GM18498 (cell line): ENCODE measurements at regions not wholly inside any gene's neighbourhood (a gene's known extent, or its start where the extent isn't known, plus 50 kb on each side); places are given as distances from the start of the nearest gene placed in this dataset.
A peak's percentile ranks its signal among the peaks of the same experiment; 100 is the strongest.

Experiments used
- ATAC-seq: cut with Tn5 transposase; IDR thresholded peaks from one replicate; pipeline ENCODE4 v1.9.1; 2021; ENCODE audit warnings: mild to moderate bottlenecking, moderate library complexity; ENCODE audit not compliant: unreplicated experiment

DNA sequence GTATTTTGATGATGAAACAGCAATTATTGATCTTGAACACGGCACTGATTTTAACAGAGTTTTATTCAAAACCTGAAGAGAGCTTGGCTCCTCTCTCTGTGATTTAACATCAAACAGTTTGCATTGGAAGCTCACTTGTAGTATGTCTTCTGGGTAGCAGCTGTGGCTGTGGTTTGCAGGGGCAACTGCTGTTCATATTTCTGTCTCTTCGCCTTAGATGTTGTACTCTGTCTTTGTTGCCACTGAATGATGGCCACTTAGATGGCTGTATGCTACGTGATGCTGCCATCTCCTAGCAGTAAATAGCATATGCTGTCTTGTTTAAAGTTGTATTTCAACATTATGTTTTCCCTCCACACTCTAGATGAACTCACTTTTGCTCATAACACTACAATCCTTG, 1743.0 kb upstream of the TENM3 start:
- ATAC-seq = no peak

DNA sequence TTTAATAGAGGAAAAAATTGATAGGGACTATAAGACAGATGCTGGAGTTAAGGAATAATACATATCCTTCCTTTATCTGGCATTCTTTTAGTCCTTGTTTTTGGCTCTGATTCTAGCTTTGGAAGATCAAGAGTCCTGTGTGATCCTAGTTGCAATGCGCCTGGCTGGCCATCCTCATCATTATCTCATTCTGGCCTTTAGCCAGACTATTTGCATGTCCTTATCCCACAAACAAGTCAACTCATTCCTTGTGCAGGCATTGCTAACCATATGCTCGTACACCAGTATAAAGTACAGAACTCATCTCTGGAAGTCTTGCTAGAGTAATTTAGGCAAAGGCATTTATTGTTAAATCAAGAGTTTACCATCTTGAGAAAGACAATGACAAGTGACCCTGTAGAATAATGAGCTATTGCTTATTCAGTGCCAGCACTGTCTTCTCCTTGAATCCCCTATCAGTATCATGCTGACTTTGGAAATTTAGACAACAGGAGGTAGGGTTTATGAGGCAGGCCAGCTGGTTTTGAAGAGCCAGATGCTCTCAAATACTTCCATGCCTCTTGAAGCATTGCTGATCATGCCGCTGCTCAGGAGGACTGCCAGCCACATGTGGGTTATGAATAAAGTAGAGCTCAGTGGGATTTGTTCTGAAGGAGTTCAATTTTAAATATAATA, 1730.3 kb upstream of the TENM3 start:
- ATAC-seq = no peak

DNA sequence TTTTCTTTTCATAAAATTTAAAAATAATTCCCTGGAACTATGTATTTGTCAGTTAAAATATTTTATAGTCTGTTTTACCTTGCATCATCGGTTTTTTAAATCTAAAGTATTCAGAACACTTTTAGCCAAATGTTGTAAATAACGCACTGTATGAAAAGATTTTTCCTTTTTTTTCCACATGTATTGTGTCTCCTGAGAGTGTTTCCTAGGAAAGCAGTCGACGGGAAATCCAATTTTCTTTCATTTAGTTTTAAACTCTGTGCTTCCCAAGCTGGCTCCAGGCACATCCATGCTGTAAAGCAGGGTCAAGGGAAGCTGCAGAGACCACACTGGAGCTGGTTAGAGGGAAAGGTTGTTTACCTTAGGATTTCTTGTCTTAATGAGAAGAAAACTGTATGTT, 1724.3 kb upstream of the TENM3 start:
- ATAC-seq = no peak

DNA sequence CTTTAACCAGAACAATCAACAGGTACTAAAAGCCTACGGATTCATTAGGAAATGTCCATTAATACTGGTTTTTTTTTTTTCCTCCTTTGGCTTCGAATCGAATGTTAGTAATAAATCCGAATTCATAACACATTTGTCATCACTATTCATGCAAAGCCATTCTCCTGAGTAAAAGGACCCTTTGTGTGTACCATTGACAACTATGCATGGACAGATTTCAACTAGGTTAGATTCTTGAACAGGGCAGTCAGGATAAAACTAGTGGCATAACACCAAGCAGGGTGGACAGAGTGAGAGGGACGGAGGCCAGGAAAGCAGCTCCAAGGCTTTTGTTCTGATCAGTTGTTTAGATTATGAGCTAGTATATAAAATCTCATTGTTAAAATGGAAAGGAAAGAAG, 1722.0 kb upstream of the TENM3 start:
- ATAC-seq = no peak

DNA sequence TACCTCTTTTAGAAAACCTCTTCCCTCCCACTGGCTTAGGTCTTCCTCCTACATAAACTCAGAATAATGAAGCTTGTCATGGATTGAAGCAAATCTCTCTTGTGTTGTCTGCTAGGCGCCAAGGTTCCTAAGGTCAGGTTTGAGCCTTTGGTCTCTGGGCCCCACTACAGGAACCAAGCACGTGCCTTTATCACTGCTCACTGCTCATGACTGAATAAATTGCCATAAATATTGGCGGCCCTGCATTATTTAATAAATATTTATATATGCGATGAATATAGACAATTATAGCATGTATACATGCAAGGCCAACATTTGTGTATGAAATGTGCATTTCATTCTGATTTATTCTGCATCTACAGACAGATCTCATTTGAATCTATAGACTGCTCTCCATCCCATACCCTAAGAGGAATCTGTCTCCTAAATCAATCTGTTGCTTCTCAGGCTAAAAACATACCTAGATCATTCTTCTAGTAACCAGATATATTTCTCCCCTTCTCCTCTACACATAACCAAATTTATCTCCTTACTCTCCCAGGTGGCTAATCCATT, 1717.6 kb upstream of the TENM3 start:
- ATAC-seq = no peak

DNA sequence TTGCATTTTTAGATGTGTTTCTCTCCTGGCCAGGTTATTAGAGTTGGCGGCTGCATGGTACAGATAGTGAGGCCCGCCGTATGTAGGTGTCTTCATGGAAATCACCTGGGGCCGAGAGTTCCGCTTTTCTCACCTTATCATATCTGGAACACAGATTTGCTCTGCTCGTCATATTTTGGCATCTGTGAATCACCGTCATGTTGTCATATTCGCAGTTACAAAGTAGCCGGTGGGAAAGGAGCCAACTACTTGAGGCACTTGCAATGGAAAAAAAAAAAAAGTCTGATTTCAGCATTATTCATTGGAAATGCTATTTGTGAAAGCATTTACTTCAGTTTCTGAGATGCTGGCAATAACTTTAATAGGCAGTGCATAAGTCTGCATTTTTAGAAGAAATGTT, 1715.2 kb upstream of the TENM3 start:
- no peak for ATAC-seq

DNA sequence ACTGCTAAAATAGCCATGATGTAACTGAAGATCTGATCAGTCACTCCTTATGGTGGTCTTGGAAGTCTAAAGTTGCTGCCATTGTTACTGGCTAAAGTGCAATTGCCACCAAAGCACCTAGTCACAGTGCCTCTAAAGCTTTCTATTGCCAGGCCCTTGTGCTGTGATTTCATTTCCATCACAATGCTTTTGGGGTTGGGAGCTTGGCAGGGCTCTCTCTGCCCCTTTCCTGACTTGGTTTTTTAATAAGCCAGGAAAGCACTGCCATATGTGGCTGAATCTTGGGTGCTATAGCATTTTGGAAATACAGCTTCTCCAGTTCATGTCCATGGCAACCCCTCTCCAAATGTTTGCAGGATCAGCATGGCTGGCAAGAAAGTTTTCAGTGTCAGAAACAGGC, 1712.4 kb upstream of the TENM3 start:
- ATAC-seq = no peak

DNA sequence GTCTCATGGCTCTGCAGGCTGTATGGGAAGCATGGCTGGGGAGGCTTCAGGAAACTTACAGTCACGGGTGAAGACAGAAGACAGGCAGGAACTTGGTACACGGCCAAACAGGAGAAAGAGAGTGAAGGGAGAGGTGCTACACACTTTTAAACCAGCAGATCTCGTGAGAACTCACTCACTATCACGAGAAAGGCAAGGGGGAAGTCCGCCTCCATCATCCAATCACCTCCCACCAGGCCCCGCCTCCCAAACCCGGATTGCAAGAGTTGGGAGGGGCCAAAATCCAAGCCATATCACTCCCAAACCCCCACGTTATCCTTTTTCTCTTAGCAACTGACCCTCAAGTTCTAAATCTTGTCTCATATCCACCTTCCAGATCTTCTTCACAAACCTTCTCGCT, 1710.5 kb upstream of the TENM3 start:
- ATAC-seq = no peak

DNA sequence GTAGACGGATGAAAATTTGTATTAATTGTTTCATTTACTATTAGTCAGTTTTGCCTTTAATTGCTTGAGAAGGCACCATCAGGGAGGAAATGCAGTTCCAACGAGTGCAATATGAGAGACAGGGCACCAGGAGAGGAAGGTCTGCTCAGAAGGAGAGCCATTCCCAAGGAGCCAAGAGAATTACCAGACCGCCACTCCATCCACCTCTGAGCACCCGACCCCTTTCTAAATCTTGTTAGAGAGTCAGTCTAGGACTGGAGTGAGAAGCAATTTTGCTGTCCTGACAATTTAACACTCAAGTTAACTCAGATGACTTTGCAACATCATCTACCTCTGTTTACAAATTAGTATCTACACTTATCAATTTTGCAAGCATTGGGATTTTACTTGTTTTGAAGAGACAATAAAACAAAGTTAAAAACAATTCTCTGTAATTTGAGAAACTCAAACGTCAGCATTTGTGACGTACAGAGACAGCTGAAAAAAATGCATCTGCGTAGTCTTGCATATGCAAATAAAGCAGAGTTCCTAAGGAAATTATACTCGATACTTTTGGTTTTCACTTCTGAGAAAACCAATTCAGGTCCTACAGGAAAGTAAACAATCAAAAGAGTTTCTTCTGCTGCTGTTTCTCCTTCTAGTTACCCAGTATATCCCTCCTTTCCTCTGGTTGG, 1704.7 kb upstream of the TENM3 start:
- ATAC-seq = no peak

DNA sequence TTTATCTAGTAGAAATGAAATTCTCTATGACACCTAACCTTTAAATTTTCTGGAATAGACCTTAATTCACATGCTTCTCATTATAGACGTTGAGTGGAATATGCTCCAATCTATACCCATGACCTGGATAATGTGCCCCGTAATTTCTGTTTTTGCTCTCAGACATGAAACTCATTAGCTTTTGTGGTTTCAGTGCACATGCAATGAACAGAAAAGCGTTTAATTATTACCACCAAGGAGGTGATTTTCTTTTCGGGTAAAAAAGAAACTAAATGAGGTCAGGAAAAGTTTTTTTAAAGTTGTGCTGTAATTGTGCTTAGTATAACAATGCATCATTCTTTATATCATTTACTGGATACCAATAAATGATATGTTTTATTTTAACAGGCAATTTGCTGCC, 1703.9 kb upstream of the TENM3 start:
- peak; percentile 61 for ATAC-seq

DNA sequence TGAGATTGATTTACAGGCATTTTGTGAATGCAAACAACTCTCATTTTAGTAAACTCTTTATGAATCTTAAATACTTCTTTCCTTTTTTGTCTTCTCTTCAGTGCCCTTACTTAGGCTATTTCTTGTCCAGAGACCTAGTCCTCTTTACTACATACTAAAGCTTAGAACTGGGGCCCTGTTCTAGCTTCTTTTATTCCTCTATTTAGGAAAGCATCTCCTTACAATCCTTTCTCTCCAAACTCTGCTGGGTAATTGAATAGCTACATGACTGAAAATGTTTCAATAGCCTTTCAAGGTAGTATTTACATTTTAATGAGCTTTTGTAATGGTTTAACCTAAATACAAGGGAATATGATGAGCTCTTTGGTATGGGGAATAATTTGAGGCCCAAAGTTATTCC, 1701.5 kb upstream of the TENM3 start:
- no peak for ATAC-seq

DNA sequence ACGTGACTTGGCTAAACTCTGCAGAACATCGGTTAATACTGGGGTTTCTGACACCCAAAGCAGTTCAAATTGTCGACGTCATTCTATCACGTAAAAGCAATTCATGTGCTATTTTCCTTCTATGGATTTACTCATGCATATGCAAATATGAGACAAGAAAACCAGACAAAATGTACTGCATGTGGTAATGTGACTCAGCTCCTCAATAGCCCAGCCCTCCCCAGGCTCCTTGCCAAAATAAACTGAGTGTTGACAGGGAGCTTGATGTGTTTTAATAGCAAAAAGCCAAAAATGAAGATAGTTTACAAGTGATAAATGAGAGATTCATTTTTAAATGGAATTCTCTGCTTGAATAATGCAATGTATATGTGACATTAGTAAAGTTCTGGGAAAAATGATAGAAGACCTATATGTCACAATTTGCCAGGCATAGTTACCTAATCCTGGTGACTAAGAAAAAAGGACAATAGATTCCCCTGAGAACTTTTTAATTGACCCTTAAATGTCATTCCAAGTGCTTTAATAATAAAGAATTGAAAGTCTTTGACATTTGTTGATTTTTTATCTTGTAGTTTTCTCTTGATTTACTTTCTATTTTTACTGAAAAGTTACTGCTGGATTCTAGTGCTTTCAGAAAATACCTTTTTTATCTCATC, 1700.6 kb upstream of the TENM3 start:
- ATAC-seq = no peak

DNA sequence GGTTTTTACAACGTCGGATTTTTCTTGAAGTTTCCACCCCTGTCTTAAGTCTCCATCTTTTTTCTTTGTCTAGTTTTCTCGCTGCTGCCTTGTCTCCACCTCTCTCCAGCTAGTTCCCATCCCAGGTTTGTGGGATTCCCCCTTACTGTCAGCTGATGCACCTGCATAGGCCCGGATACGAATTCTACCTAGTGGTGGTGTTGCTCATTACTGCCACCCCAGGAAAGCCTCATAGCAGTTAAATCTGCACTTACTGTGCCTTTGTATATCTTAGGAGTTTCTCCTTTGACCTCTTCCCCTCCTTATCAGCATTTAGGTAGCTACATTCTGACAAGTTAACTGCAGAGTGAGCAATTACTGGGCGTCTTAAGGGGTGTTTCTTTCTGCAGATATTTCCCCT, 1693.1 kb upstream of the TENM3 start:
- ATAC-seq = no peak

DNA sequence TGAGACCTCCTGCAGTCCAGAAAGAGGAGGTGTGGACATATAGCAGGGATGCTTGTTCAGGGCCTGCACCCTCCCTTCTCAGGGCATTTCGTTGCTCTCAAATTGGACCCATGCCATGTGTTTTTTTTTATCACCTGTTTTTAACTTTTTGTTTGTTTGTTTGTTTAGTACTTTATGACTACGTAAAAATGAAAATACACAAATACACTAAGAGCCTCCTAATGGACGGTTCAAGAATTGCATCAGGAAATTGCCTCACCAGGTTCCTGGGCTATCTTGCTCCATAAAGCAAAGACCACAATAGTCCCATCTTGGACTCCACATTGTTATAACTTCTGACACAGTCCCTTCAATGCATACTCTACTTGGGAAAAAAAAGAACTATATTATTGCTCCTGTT, 1685.9 kb upstream of the TENM3 start:
- ATAC-seq = no peak

DNA sequence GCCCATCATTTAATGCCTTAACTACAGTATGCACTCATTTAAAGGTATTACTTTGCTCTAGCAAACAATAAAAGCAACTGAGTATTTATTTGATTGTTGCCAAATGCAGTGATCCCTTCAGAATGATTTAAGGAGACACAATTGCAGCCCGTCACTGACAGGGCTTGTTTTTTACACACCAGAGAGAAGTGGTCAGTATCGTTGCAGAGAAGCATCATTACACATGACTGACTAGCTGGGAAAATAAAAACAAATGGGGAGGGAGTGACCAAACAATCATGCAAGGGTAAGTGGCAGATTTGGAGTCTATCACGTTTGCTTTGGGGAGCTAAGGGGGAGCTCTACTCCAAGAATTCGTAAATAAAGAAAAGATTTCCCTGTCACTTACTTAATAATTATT, 1685.3 kb upstream of the TENM3 start:
- no peak for ATAC-seq

DNA sequence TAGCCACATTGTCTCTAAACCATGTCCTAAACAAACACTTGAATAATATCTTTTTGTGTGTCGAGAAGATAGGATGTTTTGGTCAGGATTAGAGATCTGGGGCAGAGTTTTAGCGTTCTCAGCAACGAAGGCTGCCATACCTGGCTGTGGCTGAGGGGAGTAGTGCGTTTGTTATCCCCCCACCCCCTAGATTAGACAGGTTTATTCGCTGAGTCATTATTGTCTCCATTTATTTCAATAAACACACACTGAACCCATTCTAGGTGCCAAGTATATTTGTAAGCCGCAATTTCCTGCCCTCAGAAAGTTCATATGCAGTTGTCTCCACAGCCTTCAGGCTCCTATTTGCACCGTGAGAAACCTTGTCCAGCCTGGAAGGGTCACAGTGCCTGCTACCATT, 1684.8 kb upstream of the TENM3 start:
- ATAC-seq = no peak

DNA sequence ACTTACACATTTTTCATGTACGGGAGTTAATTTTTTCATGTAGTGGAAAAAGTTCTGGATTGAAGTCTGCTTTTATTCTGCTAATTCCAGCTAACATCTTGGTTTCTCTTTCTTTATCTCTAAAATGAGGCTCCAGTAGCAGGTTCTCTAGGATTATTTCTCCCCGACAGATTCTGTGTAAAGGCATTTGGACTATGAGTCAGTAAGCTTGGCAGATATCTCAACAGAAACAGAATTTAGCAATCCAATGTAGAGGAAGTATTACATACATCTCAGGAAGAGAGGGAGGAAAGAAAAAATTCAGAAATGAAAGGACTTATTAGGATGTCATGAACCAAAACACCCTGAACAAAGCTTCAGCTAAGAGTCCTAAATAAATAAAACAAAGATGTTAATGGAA, 1682.3 kb upstream of the TENM3 start:
- no peak for ATAC-seq

DNA sequence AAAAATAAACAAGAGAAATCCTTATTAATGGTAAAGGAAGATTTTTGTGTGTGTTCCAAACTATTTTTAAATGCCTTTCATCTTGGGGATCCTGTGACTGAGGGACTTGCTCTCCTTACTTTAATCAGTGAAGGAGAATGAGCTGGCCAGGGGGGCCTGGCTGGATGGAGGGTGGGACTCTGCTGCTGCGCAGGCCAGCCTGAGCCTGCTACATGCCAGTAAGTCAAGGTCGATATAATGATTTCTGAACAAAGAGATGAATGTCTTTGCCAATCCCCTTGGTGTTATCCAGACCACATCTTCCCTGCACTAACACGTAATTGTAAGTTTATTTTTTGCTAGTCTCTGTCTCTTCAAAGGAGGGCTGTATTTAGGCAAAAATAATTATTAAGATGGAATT, 1679.2 kb upstream of the TENM3 start:
- ATAC-seq = no peak

DNA sequence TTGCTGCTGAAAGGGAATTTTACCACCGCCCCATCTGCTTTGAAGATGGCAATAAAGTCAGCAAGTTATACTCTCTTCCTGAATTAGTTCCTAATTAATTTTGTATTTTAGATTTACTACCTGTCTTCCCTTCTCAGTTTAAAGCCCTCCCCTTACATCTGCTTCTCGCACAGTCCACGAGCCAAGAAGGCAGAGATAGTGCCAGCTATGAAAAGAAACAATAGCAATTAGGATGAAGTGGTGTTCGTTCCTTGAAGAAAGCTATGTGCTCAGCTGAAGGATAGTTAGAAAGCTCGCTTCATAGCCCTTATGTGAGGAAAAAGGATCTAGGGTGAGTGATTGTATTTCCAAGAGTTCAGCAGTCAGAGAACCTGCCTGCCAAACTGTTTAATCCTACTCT, 1678.8 kb upstream of the TENM3 start:
- no peak for ATAC-seq

DNA sequence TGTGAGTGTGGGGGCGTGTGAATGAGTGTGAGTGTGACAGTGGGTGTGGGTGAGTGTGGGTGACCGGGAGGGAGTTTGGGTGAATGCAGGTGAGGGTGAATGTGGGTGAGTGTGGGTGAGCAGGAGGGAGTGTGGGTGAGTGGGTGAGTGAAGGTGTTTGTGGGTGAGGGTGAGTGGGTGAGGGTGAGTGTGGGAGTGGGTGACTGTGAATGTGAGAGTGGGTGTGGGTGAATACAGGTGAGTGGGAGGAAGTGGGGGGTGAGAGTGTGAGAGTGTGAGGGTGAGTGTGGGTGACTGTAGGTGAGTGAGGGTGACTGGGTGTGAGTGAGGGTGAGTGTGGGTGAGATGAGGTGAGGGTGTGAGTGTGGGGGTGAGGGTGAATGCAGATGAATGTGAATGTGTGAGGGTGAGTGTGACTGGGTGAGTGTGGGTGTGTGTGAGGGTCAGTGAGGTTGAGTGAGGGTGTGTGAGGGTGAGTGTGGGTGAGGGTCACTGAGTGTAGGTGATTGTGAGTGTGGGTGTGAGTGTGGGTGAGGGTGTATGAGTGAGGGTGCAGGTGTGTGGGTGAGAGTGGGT, 1677.3 kb upstream of the TENM3 start:
- ATAC-seq = no peak

DNA sequence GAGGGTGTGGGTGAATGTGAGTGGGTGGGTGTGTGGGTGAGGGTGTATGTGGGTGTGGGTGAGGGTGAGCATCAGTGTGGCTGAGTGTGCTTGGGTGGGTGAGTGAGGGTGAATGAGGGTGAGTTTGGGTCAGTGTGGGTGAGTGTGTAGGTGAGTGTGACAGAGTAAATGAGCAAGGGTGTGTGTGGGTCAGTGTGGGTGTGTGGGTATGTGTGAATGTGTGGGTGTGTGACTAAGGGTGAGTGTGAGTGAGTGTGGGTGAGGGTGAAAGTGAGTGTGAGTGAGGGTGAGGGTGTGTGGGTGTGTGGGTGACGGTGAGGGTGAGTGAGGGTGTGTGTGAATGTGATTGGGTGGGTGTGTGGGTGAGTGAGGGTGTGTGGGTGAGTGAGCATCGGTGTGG, 1676.7 kb upstream of the TENM3 start:
- ATAC-seq = no peak

DNA sequence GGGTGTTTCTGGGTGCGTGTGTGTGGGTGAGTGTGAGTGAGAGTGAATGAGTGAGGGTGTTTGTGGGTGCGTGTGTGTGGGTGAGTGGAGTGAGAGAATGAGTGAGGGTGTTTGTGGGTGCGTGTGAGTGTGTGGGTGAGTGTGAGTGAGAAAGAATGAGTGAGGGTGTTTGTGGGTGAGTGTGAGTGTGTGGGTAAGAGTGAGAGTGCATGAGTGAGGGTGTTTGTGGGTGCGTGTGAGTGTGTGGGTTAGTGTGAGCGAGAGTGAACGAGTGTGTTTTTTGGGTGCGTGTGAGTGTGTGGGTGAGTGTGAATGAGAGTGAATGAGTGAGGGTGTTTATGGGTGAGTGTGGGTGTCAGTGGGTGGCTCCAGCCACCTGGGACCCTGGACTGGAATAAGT, 1676.1 kb upstream of the TENM3 start:
- no peak for ATAC-seq
